ENCODE measurements at regions not wholly inside any gene's neighbourhood (a gene's known extent, or its start where the extent isn't known, plus 50 kb on each side); places are given as distances from the start of the nearest gene placed in this dataset.

GRCh38 chr18:10215446-10215845 is 239.0 kb upstream of the APCDD1 start:
- Histone ChIP-seq H3K9ac (ENCODE audit: low read depth in 1 of 3, low read length in 3 of 3) (no peak overlapping the region), H3K36me3 (ENCODE audit: control insufficient read depth in 3 of 3, insufficient read depth in 3 of 3, low read length in 3 of 3) (no peaks in the 10 kb centered on the region), H3K9me3 (ENCODE audit: control insufficient read depth in 3 of 3, low read length in 3 of 3) (peaks cover 0 to 6% (median 2%) of the 10 kb centered on the region in 3 donors), H3K4me3 (ENCODE audit: low read length in 3 of 3) (no peak overlapping the region), H3K27ac (ENCODE audit: low read depth, low read length) (no peak overlapping the region), H3K27me3 (ENCODE audit: control insufficient read depth in 3 of 3, insufficient read depth in 3 of 3, low read length in 3 of 3) (no peaks in the 10 kb centered on the region), H3K4me1 (ENCODE audit: control insufficient read depth in 3 of 3, insufficient read depth in 3 of 3, low read length in 3 of 3) (no peaks in the 10 kb centered on the region)

- Histone ChIP-seq H3K27me3 (ENCODE audit: control insufficient read depth in 3 of 3, insufficient read depth in 3 of 3, low read length in 3 of 3) (no peaks in the 10 kb centered on the region), H3K36me3 (ENCODE audit: control insufficient read depth in 3 of 3, insufficient read depth in 3 of 3, low read length in 3 of 3) (no peaks in the 10 kb centered on the region), H3K4me3 (ENCODE audit: low read length in 3 of 3) (no peak overlapping the region), H3K4me1 (ENCODE audit: control insufficient read depth in 3 of 3, insufficient read depth in 3 of 3, low read length in 3 of 3) (no peaks in the 10 kb centered on the region), H3K9me3 (ENCODE audit: control insufficient read depth in 3 of 3, low read length in 3 of 3) (peaks cover 0 to 6% (median 2%) of the 10 kb centered on the region in 3 donors), H3K27ac (ENCODE audit: low read depth, low read length) (no peak overlapping the region), H3K9ac (ENCODE audit: low read depth in 1 of 3, low read length in 3 of 3) (no peak overlapping the region)
Observed at GRCh38 chr18:10216791-10217190, 237.6 kb upstream of the APCDD1 start.

- H3K9ac ChIP-seq (ENCODE audit: low read depth in 1 of 3, low read length in 3 of 3) = no peak overlapping the region
- H3K27ac ChIP-seq (ENCODE audit: low read depth, low read length) = no peak overlapping the region
- H3K4me1 ChIP-seq (ENCODE audit: control insufficient read depth in 3 of 3, insufficient read depth in 3 of 3, low read length in 3 of 3) = no peaks in the 10 kb centered on the region
- H3K4me3 ChIP-seq (ENCODE audit: low read length in 3 of 3) = no peak overlapping the region
- no peaks in the 10 kb centered on the region for H3K27me3 ChIP-seq (ENCODE audit: control insufficient read depth in 3 of 3, insufficient read depth in 3 of 3, low read length in 3 of 3)
- no peaks in the 10 kb centered on the region for H3K36me3 ChIP-seq (ENCODE audit: control insufficient read depth in 3 of 3, insufficient read depth in 3 of 3, low read length in 3 of 3)
- H3K9me3 ChIP-seq (ENCODE audit: control insufficient read depth in 3 of 3, low read length in 3 of 3) = peaks cover 0 to 6% (median 2%) of the 10 kb centered on the region in 3 donors
Observed at GRCh38 chr18:10217211-10217610, 237.2 kb upstream of the APCDD1 start.

GRCh38 chr18:10225300-10225699 is 229.1 kb upstream of the APCDD1 start:
- Histone ChIP-seq H3K9me3 (ENCODE audit: control insufficient read depth in 3 of 3, low read length in 3 of 3) (peaks cover 0 to 3% (median 0%) of the 10 kb centered on the region in 3 donors), H3K4me3 (ENCODE audit: low read length in 3 of 3) (no peak overlapping the region), H3K27me3 (ENCODE audit: control insufficient read depth in 3 of 3, insufficient read depth in 3 of 3, low read length in 3 of 3) (no peaks in the 10 kb centered on the region), H3K4me1 (ENCODE audit: control insufficient read depth in 3 of 3, insufficient read depth in 3 of 3, low read length in 3 of 3) (no peaks in the 10 kb centered on the region), H3K9ac (ENCODE audit: low read depth in 1 of 3, low read length in 3 of 3) (no peak overlapping the region), H3K27ac (ENCODE audit: low read depth, low read length) (no peak overlapping the region), H3K36me3 (ENCODE audit: control insufficient read depth in 3 of 3, insufficient read depth in 3 of 3, low read length in 3 of 3) (no peaks in the 10 kb centered on the region)

GRCh38 chr18:10226971-10227370 is 227.5 kb upstream of the APCDD1 start:
- no peaks in the 10 kb centered on the region for H3K36me3 ChIP-seq (ENCODE audit: control insufficient read depth in 3 of 3, insufficient read depth in 3 of 3, low read length in 3 of 3)
- no peaks in the 10 kb centered on the region for H3K27me3 ChIP-seq (ENCODE audit: control insufficient read depth in 3 of 3, insufficient read depth in 3 of 3, low read length in 3 of 3)
- no peak overlapping the region for H3K27ac ChIP-seq (ENCODE audit: low read depth, low read length)
- H3K4me1 ChIP-seq (ENCODE audit: control insufficient read depth in 3 of 3, insufficient read depth in 3 of 3, low read length in 3 of 3) = no peaks in the 10 kb centered on the region
- H3K9me3 ChIP-seq (ENCODE audit: control insufficient read depth in 3 of 3, low read length in 3 of 3) = peaks cover 0 to 3% (median 0%) of the 10 kb centered on the region in 3 donors
- no peak overlapping the region for H3K4me3 ChIP-seq (ENCODE audit: low read length in 3 of 3)
- no peak overlapping the region for H3K9ac ChIP-seq (ENCODE audit: low read depth in 1 of 3, low read length in 3 of 3)

- no peak overlapping the region for H3K9ac ChIP-seq (ENCODE audit: low read depth in 1 of 3, low read length in 3 of 3)
- H3K27me3 ChIP-seq (ENCODE audit: control insufficient read depth in 3 of 3, insufficient read depth in 3 of 3, low read length in 3 of 3) = no peaks in the 10 kb centered on the region
- peaks cover 0 to 3% (median 0%) of the 10 kb centered on the region in 3 donors for H3K9me3 ChIP-seq (ENCODE audit: control insufficient read depth in 3 of 3, low read length in 3 of 3)
- no peak overlapping the region for H3K4me3 ChIP-seq (ENCODE audit: low read length in 3 of 3)
- no peaks in the 10 kb centered on the region for H3K4me1 ChIP-seq (ENCODE audit: control insufficient read depth in 3 of 3, insufficient read depth in 3 of 3, low read length in 3 of 3)
- H3K36me3 ChIP-seq (ENCODE audit: control insufficient read depth in 3 of 3, insufficient read depth in 3 of 3, low read length in 3 of 3) = no peaks in the 10 kb centered on the region
- H3K27ac ChIP-seq (ENCODE audit: low read depth, low read length) = no peak overlapping the region
Observed at GRCh38 chr18:10228326-10228725, 226.1 kb upstream of the APCDD1 start.

GRCh38 chr18:10229458-10229857 is 225.0 kb upstream of the APCDD1 start:
- Histone ChIP-seq H3K36me3 (ENCODE audit: control insufficient read depth in 3 of 3, insufficient read depth in 3 of 3, low read length in 3 of 3) (no peaks in the 10 kb centered on the region), H3K27me3 (ENCODE audit: control insufficient read depth in 3 of 3, insufficient read depth in 3 of 3, low read length in 3 of 3) (no peaks in the 10 kb centered on the region), H3K4me1 (ENCODE audit: control insufficient read depth in 3 of 3, insufficient read depth in 3 of 3, low read length in 3 of 3) (no peaks in the 10 kb centered on the region), H3K27ac (ENCODE audit: low read depth, low read length) (no peak overlapping the region), H3K9me3 (ENCODE audit: control insufficient read depth in 3 of 3, low read length in 3 of 3) (peaks cover 0 to 3% (median 0%) of the 10 kb centered on the region in 3 donors), H3K4me3 (ENCODE audit: low read length in 3 of 3) (no peak overlapping the region), H3K9ac (ENCODE audit: low read depth in 1 of 3, low read length in 3 of 3) (no peak overlapping the region)

GRCh38 chr18:10230072-10230471 is 224.4 kb upstream of the APCDD1 start:
- Histone ChIP-seq H3K27ac (ENCODE audit: low read depth, low read length) (no peak overlapping the region), H3K9ac (ENCODE audit: low read depth in 1 of 3, low read length in 3 of 3) (no peak overlapping the region)

GRCh38 chr18:10231220-10231619 is 223.2 kb upstream of the APCDD1 start:
- Histone ChIP-seq H3K27ac (ENCODE audit: low read depth, low read length) (no peak overlapping the region), H3K4me3 (ENCODE audit: low read length in 3 of 3) (no peak overlapping the region), H3K9ac (ENCODE audit: low read depth in 1 of 3, low read length in 3 of 3) (no peak overlapping the region), H3K36me3 (ENCODE audit: control insufficient read depth in 3 of 3, insufficient read depth in 3 of 3, low read length in 3 of 3) (no peaks in the 10 kb centered on the region), H3K4me1 (ENCODE audit: control insufficient read depth in 3 of 3, insufficient read depth in 3 of 3, low read length in 3 of 3) (no peaks in the 10 kb centered on the region), H3K27me3 (ENCODE audit: control insufficient read depth in 3 of 3, insufficient read depth in 3 of 3, low read length in 3 of 3) (no peaks in the 10 kb centered on the region), H3K9me3 (ENCODE audit: control insufficient read depth in 3 of 3, low read length in 3 of 3) (peaks cover 0 to 3% (median 0%) of the 10 kb centered on the region in 3 donors)

More at GRCh38 chr18:10230072-10230471, 224.4 kb upstream of the APCDD1 start:
- Histone ChIP-seq H3K9me3 (ENCODE audit: control insufficient read depth in 3 of 3, low read length in 3 of 3) (peaks cover 0 to 3% (median 0%) of the 10 kb centered on the region in 3 donors), H3K4me1 (ENCODE audit: control insufficient read depth in 3 of 3, insufficient read depth in 3 of 3, low read length in 3 of 3) (no peaks in the 10 kb centered on the region), H3K4me3 (ENCODE audit: low read length in 3 of 3) (no peak overlapping the region), H3K36me3 (ENCODE audit: control insufficient read depth in 3 of 3, insufficient read depth in 3 of 3, low read length in 3 of 3) (no peaks in the 10 kb centered on the region), H3K27me3 (ENCODE audit: control insufficient read depth in 3 of 3, insufficient read depth in 3 of 3, low read length in 3 of 3) (no peaks in the 10 kb centered on the region)

GRCh38 chr18:10232062-10232461 is 222.4 kb upstream of the APCDD1 start:
- no peaks in the 10 kb centered on the region for H3K4me1 ChIP-seq (ENCODE audit: control insufficient read depth in 3 of 3, insufficient read depth in 3 of 3, low read length in 3 of 3)

More at GRCh38 chr18:10232062-10232461, 222.4 kb upstream of the APCDD1 start:
- H3K36me3 ChIP-seq (ENCODE audit: control insufficient read depth in 3 of 3, insufficient read depth in 3 of 3, low read length in 3 of 3) = no peaks in the 10 kb centered on the region
- no peak overlapping the region for H3K27ac ChIP-seq (ENCODE audit: low read depth, low read length)
- H3K9me3 ChIP-seq (ENCODE audit: control insufficient read depth in 3 of 3, low read length in 3 of 3) = peaks cover 0 to 3% (median 0%) of the 10 kb centered on the region in 3 donors
- H3K9ac ChIP-seq (ENCODE audit: low read depth in 1 of 3, low read length in 3 of 3) = no peak overlapping the region
- H3K4me3 ChIP-seq (ENCODE audit: low read length in 3 of 3) = no peak overlapping the region
- H3K27me3 ChIP-seq (ENCODE audit: control insufficient read depth in 3 of 3, insufficient read depth in 3 of 3, low read length in 3 of 3) = peaks cover 0 to 3% (median 0%) of the 10 kb centered on the region in 3 donors

All from skeletal muscle tissue (tissue), 3 donors.